IMR-90 (cell line): ENCODE measurements at regions not wholly inside any gene's neighbourhood (a gene's known extent, or its start where the extent isn't known, plus 50 kb on each side); places are given as distances from the start of the nearest gene placed in this dataset.

ENCODE experiments used
- ATAC-seq: fragments of 200-7000 bp; cut with Tn5 transposase; 2 replicates; pipeline ENCODE4 v1.9.1; 2020; ENCODE audit warnings: low read depth, mild to moderate bottlenecking, moderate library complexity
- BruUV-seq: library from RNA; stranded (reverse); fragments of 400-500 nt; replicated peaks from 2 replicates; lab custom pipeline; 2021; lab: Mats Ljungman, UMichigan
- CTCF ChIA-PET: fragments of 300-600 bp; formaldehyde crosslinking; extraction: SDS; loops from one replicate; lab custom pipeline; 2021; ENCODE audit warnings: antibody characterized with exemption; lab: Yijun Ruan, JAX
- POLR2A ChIA-PET: fragments of 300-600 bp; sonication (Branson Sonifier 250); formaldehyde crosslinking; loops from one replicate; lab custom pipeline; 2022; ENCODE audit warnings: antibody characterized with exemption; ENCODE audit not compliant: unreplicated experiment; lab: Charles Lee
- DNase-seq: peaks from one replicate; pipeline ENCODE4 v3.0.0; 2013
- H2AFZ ChIP-seq: replicated peaks from 2 replicates; pipeline ENCODE3; 2013; ENCODE audit warnings: low read length, mild to moderate bottlenecking; ENCODE audit not compliant: poor library complexity
- H2AK5ac ChIP-seq: 2 replicates; pipeline ENCODE4 v1.6.1; 2013; ENCODE audit warnings: low read depth, low read length, inconsistent platforms
- H2AK9ac ChIP-seq: replicated peaks from 2 replicates; pipeline ENCODE3; 2013; ENCODE audit warnings: mild to moderate bottlenecking, low read depth, low read length, moderate library complexity; ENCODE audit not compliant: poor library complexity
- H2BK120ac ChIP-seq: 2 replicates; pipeline ENCODE4 v1.6.1; 2013; ENCODE audit warnings: low read depth, low read length, inconsistent platforms
- H2BK15ac ChIP-seq: 3 replicates; pipeline ENCODE4 v1.6.1; 2013; ENCODE audit warnings: low read depth, low read length, inconsistent platforms
- H2BK20ac ChIP-seq: 2 replicates; pipeline ENCODE4 v1.6.1; 2013; ENCODE audit warnings: low read depth, mild to moderate bottlenecking, inconsistent platforms, low read length, moderate library complexity
- H2BK5ac ChIP-seq: 2 replicates; pipeline ENCODE4 v1.6.1; 2013; ENCODE audit warnings: mild to moderate bottlenecking, low read depth, low read length, inconsistent platforms; ENCODE audit not compliant: poor library complexity, severe bottlenecking
- H3K14ac ChIP-seq: replicated peaks from 2 replicates; pipeline ENCODE4 v1.6.1; 2013; ENCODE audit warnings: low read depth, low read length, inconsistent platforms
- H3K18ac ChIP-seq: 2 replicates; pipeline ENCODE4 v1.6.1; 2013; ENCODE audit warnings: low read depth, low read length, control low read depth
- H3K23ac ChIP-seq: 2 replicates; pipeline ENCODE4 v1.6.1; 2013; ENCODE audit warnings: low read depth, low read length, inconsistent platforms
- H3K27ac ChIP-seq: 2 replicates; pipeline ENCODE4 v1.5.1; 2013; ENCODE audit warnings: mild to moderate bottlenecking, control low read depth, low read length; ENCODE audit not compliant: insufficient read depth
- H3K27me3 ChIP-seq: 2 replicates; pipeline ENCODE4 v1.6.1; 2013; ENCODE audit warnings: low read length; ENCODE audit not compliant: control insufficient read depth, insufficient read depth
- H3K36me3 ChIP-seq: 2 replicates; pipeline ENCODE4 v1.6.1; 2013; ENCODE audit warnings: low read length, mixed read lengths; ENCODE audit not compliant: control insufficient read depth, insufficient read depth
- H3K4ac ChIP-seq: 2 replicates; pipeline ENCODE4 v1.6.1; 2013; ENCODE audit warnings: low read depth, low read length, inconsistent platforms
- H3K4me1 ChIP-seq: 2 replicates; pipeline ENCODE4 v1.6.1; 2013; ENCODE audit warnings: low read length, mixed read lengths; ENCODE audit not compliant: control insufficient read depth, insufficient read depth
- H3K4me2 ChIP-seq: 2 replicates; pipeline ENCODE4 v1.6.1; 2013; ENCODE audit warnings: low read depth, mild to moderate bottlenecking, control low read depth, low read length, moderate library complexity
- H3K4me3 ChIP-seq: 2 replicates; pipeline ENCODE4 v1.5.1; 2013; ENCODE audit warnings: low read depth, mild to moderate bottlenecking, control low read depth, low read length, moderate library complexity; ENCODE audit not compliant: insufficient read depth
- H3K56ac ChIP-seq: 2 replicates; pipeline ENCODE4 v1.6.1; 2013; ENCODE audit warnings: low read length, inconsistent platforms; ENCODE audit not compliant: insufficient read depth; ENCODE audit errors: extremely low read depth
- H3K79me1 ChIP-seq, 2 experiments: 2 replicates each; pipeline ENCODE4 v1.6.1; 2013; ENCODE audit warnings: low read length in 2 of 2, inconsistent platforms in 1 of 2, low read depth in 1 of 2
- H3K9ac ChIP-seq: 2 replicates; pipeline ENCODE4 v1.6.1; 2013; ENCODE audit warnings: low read depth, low read length, control low read depth
- H3K9me1 ChIP-seq: 2 replicates; pipeline ENCODE4 v1.6.1; 2013; ENCODE audit warnings: low read length, inconsistent platforms; ENCODE audit not compliant: insufficient read depth
- H3K9me3 ChIP-seq: 2 replicates; pipeline ENCODE4 v1.6.1; 2013; ENCODE audit warnings: low read length; ENCODE audit not compliant: control insufficient read depth, insufficient read depth
- H4K20me1 ChIP-seq: 2 replicates; pipeline ENCODE4 v1.6.1; 2013; ENCODE audit warnings: low read length, inconsistent platforms; ENCODE audit not compliant: insufficient read depth
- H4K5ac ChIP-seq: 2 replicates; pipeline ENCODE4 v1.6.1; 2013; ENCODE audit warnings: mild to moderate bottlenecking, low read depth, low read length, control low read depth
- H4K8ac ChIP-seq, 2 experiments: 2 replicates each; pipeline ENCODE4 v1.6.1; 2013; ENCODE audit warnings: low read depth in 2 of 2, low read length in 2 of 2, control low read depth in 1 of 2, inconsistent platforms in 1 of 2
- H4K91ac ChIP-seq: 2 replicates; pipeline ENCODE4 v1.6.1; 2013; ENCODE audit warnings: low read depth, low read length, inconsistent platforms; ENCODE audit not compliant: insufficient read depth
- BHLHE40 ChIP-seq: fragments of 150-350 bp; IDR thresholded peaks from 2 replicates; pipeline ENCODE4 v1.6.1; 2016; ENCODE audit warnings: mild to moderate bottlenecking, low read depth, low read length
- CEBPB ChIP-seq: IDR thresholded peaks from 2 replicates; pipeline ENCODE4 v1.6.1; 2012; ENCODE audit warnings: low read depth, low read length, improper control_type of control experiment
- FOS ChIP-seq: fragments of 150-350 bp; IDR thresholded peaks from 2 replicates; pipeline ENCODE4 v1.6.1; 2016; ENCODE audit warnings: low read depth, low read length
- MAFK ChIP-seq: IDR thresholded peaks from 2 replicates; pipeline ENCODE4 v1.6.1; 2012; ENCODE audit warnings: low read depth, low read length, improper control_type of control experiment
- MAZ ChIP-seq: IDR thresholded peaks from 2 replicates; pipeline ENCODE4 v1.6.1; 2012; ENCODE audit warnings: low read depth, mild to moderate bottlenecking, low read length, improper control_type of control experiment, moderate library complexity, borderline replicate concordance
- MXI1 ChIP-seq: IDR thresholded peaks from 2 replicates; pipeline ENCODE4 v1.6.1; 2012; ENCODE audit warnings: low read depth, mild to moderate bottlenecking, low read length, moderate library complexity, borderline replicate concordance
- NFE2L2 ChIP-seq: fragments of 150-350 bp; IDR thresholded peaks from 2 replicates; pipeline ENCODE4 v1.6.1; 2016; ENCODE audit warnings: low read depth, mild to moderate bottlenecking, low read length
- POLR2A ChIP-seq: IDR thresholded peaks from 2 replicates; pipeline ENCODE4 v1.6.1; 2012; ENCODE audit warnings: mild to moderate bottlenecking, low read depth, low read length
- RCOR1 ChIP-seq: IDR thresholded peaks from 2 replicates; pipeline ENCODE4 v1.6.1; 2012; ENCODE audit warnings: mild to moderate bottlenecking, low read length, improper control_type of control experiment; ENCODE audit not compliant: insufficient replicate concordance
- RFX5 ChIP-seq: IDR thresholded peaks from 2 replicates; pipeline ENCODE4 v1.8.0; 2012; ENCODE audit warnings: low read depth, mild to moderate bottlenecking, low read length, moderate library complexity
- SMC3 ChIP-seq: fragments of 150-350 bp; IDR thresholded peaks from 2 replicates; pipeline ENCODE4 v1.6.1; 2016; ENCODE audit warnings: low read depth, mild to moderate bottlenecking, antibody characterized with exemption, low read length, moderate library complexity
- USF2 ChIP-seq: fragments of 150-350 bp; IDR thresholded peaks from 2 replicates; pipeline ENCODE4 v1.6.1; 2017; ENCODE audit warnings: mild to moderate bottlenecking, antibody characterized with exemption, low read length, low read depth
- dilution Hi-C: fragments of 300-500 bp; cut with HindIII; formaldehyde crosslinking; loops from one replicate; pipeline ENCODE4 v1.14.3; 2018; ENCODE audit warnings: low sequenced_read_pairs; ENCODE audit not compliant: unreplicated experiment
- in situ Hi-C: fragments of 300-500 bp; cut with MboI; formaldehyde crosslinking; loops from 3 replicates; pipeline ENCODE4 v1.14.3; 2019; ENCODE audit warnings: low sequenced_read_pairs, inconsistent platforms, mixed read lengths
- intact Hi-C: fragments of 100-400 bp; cut with micrococcal nuclease; formaldehyde crosslinking; loops from 2 replicates; pipeline ENCODE4 v1.10.0; 2022
- TF ChIP-seq, protein P1 (sequence below): conservative IDR thresholded peaks from 2 replicates; pipeline ENCODE4 v1.5.1; 2012; ENCODE audit warnings: mild to moderate bottlenecking, low read depth, low read length, improper control_type of control experiment
- TF ChIP-seq, protein P2 (sequence below): fragments of 150-350 bp; IDR thresholded peaks from 2 replicates; pipeline ENCODE4 v1.6.1; 2016; ENCODE audit warnings: low read depth, mild to moderate bottlenecking, low read length, moderate library complexity, borderline replicate concordance

DNA sequence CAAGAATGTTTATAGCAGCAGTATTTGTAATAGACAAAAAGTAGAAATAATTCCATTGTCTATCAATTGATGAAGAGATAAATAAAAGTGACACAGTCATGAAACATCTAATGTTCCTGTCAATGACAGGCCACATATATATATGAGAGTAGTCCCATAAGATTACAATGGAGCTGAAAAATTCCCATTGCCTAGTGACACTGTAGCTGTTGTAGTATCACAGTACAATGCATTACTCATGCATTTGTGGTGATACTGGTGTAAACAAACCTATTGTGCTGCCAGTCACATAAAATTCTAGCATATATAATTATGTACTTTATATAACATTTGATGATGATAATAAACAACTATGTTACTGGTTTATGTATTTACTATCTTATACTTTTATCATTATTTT is 141.9 kb upstream of the LYPLAL1 start:
- Histone ChIP-seq H2AFZ (no peak overlapping the region), H3K4me3 (no peak overlapping the region), H3K18ac (no peak overlapping the region), H4K20me1 (no peaks in the 10 kb centered on the region), H2AK9ac (no peak overlapping the region), H4K91ac (no peak overlapping the region), H2BK15ac (no peak overlapping the region), H3K14ac (no peak overlapping the region), H2BK120ac (no peak overlapping the region), H4K8ac (no peak overlapping the region), H3K9me3 (no peaks in the 10 kb centered on the region), H3K4me1 (no peaks in the 10 kb centered on the region), H3K4ac (no peak overlapping the region), H3K9ac (no peak overlapping the region), H3K9me1 (no peaks in the 10 kb centered on the region), H3K27ac (no peak overlapping the region), H2BK20ac (no peak overlapping the region), H3K56ac (no peak overlapping the region), H3K23ac (no peak overlapping the region), H3K4me2 (no peak overlapping the region), H2AK5ac (no peak overlapping the region), H2BK5ac (no peak overlapping the region), H4K5ac (no peak overlapping the region), H3K36me3 (no peaks in the 10 kb centered on the region), H3K79me1 (no peaks in the 10 kb centered on the region), H3K27me3 (no peaks in the 10 kb centered on the region)
- dilution Hi-C loops: no loop called here
- TF ChIP-seq USF2 (no peak), FOS (no peak), RFX5 (no peak), POLR2A (no peak), SMC3 (no peak), MAFK (no peak), MAZ (no peak), MXI1 (no peak), CEBPB (no peak), NFE2L2 (no peak), BHLHE40 (no peak), RCOR1 (no peak)
- TF ChIP-seq, protein P1, sequence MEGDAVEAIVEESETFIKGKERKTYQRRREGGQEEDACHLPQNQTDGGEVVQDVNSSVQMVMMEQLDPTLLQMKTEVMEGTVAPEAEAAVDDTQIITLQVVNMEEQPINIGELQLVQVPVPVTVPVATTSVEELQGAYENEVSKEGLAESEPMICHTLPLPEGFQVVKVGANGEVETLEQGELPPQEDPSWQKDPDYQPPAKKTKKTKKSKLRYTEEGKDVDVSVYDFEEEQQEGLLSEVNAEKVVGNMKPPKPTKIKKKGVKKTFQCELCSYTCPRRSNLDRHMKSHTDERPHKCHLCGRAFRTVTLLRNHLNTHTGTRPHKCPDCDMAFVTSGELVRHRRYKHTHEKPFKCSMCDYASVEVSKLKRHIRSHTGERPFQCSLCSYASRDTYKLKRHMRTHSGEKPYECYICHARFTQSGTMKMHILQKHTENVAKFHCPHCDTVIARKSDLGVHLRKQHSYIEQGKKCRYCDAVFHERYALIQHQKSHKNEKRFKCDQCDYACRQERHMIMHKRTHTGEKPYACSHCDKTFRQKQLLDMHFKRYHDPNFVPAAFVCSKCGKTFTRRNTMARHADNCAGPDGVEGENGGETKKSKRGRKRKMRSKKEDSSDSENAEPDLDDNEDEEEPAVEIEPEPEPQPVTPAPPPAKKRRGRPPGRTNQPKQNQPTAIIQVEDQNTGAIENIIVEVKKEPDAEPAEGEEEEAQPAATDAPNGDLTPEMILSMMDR: no peak
- TF ChIP-seq, protein P2, sequence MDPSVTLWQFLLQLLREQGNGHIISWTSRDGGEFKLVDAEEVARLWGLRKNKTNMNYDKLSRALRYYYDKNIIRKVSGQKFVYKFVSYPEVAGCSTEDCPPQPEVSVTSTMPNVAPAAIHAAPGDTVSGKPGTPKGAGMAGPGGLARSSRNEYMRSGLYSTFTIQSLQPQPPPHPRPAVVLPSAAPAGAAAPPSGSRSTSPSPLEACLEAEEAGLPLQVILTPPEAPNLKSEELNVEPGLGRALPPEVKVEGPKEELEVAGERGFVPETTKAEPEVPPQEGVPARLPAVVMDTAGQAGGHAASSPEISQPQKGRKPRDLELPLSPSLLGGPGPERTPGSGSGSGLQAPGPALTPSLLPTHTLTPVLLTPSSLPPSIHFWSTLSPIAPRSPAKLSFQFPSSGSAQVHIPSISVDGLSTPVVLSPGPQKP: no peak
- no TSS peak for BruUV-seq
- in situ Hi-C loops: no loop called here
- DNase-seq: no peak
- ChIA-PET POLR2A (no interaction called here), CTCF (interaction anchor here (0.9 to 1.0 kb wide), 2 partner anchors 11 to 49 kb away, joined by 3 read pairs; no protein-coding TSS in a partner anchor)
- intact Hi-C loops: no loop called here
- ATAC-seq: no peak
